GM21390 (cell line): ENCODE measurements at regions not wholly inside any gene's neighbourhood (a gene's known extent, or its start where the extent isn't known, plus 50 kb on each side); places are given as distances from the start of the nearest gene placed in this dataset.

ENCODE experiments used
- ATAC-seq: cut with Tn5 transposase; IDR thresholded peaks from one replicate; pipeline ENCODE4 v1.9.1; 2021; ENCODE audit not compliant: unreplicated experiment

GRCh38 chr9:103397868-103398600 lies 402.9 kb downstream of the CYLC2 start:
- peak; percentile 99 for ATAC-seq

DNA sequence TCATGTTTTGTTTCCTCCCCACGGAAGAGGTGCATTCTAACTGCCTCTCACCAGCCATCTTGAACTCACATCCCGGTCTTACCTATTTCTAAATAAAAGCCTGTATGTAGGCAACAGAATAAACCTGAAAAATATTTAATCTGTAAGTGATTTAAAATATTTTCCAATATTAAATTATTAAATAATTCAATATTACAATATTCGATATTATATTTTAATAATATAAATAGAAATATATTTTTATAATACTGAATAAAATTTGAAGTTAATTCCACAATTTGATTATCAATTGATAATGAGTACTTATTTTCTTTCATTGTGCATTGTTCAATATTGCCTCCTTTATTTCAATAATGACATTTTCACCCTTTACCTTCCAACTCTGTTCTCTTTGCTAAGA lies 404.4 kb downstream of the CYLC2 start:
- no peak for ATAC-seq

- ATAC-seq, result no peak
These were observed 412.1 kb downstream of the CYLC2 start for GRCh38 chr9:103407260-103407659.

GRCh38 chr9:103410059-103410458 lies 414.9 kb downstream of the CYLC2 start:
- no peak for ATAC-seq

GRCh38 chr9:103427696-103428095 lies 432.6 kb downstream of the CYLC2 start:
- no peak for ATAC-seq

DNA sequence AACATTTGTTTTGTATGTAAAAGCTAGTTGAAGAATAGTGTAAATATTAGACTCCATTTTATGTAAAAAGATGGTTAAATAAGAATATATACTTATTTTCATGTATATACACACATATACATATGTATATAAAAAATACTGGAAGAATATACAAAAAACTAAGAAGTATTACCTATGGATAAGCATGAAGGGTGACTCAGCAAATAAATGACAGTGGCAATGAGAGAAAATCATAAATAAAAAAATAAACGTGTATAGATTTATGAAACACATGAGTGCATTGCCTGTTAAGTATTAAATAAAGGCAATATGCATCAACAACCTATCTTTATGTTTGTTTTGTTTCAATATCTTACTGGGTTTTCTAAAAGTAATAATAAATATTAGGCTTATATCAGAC lies 435.3 kb downstream of the CYLC2 start:
- no peak for ATAC-seq

DNA sequence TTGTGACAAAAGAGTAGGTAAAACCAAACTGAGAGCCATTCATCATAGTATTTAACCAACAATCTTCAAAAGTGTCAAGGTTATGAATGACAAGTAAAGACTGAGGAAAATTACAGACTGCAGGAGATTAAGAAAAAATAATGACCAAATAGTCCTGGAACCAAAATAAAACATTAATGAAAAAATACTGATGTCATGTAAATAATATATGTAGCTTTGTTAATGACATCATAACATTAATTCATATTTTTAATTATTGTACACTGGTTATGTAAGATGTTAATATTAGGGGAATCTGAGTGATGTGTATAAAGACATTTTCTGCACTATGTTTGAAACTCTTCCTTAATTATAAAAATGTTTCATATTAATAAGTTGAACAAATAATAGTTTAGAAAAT lies 436.7 kb downstream of the CYLC2 start:
- ATAC-seq, result no peak

- no peak for ATAC-seq
These were observed 449.0 kb downstream of the CYLC2 start for GRCh38 chr9:103444176-103444575.

DNA sequence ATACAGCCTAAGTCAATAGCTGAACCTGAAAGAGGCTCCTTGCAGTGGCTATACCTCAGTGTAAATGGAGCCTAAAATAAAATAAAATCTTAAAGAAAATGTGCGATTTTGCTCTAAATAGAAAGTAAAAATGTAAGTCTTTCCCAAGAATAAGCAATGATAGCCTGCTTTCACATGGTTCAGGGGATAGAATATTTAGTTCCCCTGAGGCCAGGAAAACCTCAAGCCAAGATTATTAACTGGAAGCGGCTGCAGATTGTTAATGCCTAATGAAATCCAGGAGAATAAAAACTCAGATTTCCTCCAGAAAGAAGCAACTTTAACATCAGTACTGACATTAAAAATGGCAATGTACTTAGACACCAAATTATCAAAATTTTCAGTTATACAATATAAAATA lies 463.7 kb downstream of the CYLC2 start:
- no peak for ATAC-seq

- no peak for ATAC-seq
These were observed 476.1 kb downstream of the CYLC2 start for GRCh38 chr9:103471241-103471640.

- no peak for ATAC-seq
These were observed 479.0 kb downstream of the CYLC2 start for GRCh38 chr9:103474156-103474555.

DNA sequence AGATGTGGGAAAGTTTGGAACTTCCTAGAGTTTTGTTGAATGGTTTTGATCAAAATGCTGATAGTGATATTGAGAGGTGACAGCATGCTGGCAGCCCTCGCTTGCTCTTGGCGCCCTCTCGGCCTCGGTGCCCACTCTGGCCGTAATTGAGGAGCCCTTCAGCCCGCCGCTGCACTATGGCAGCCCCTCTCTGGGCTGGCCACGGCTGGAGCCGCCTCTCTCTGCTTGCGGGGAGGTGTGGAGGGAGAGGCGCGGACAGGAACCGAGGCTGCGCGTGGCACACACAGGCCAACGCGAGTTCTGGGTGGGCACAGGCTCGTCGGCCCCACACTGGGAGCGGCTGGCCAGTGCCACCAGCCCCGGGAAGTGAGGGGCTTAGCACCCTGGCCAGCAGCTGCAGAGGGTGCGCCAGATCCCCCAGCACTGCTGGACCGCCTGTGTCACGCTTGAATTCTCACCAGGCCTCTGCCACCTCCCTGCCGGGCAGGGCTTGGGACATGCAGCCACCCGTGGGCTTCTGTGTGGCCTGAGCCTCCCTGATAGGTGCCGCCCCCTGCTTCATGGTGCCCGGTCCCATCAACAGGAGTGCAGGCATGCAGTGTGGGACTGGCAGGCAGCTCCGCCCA lies 488.5 kb downstream of the CYLC2 start:
- ATAC-seq, result no peak

- no peak for ATAC-seq
These were observed 490.0 kb downstream of the CYLC2 start for GRCh38 chr9:103485138-103485537.

GRCh38 chr9:103514767-103515166 lies 519.6 kb downstream of the CYLC2 start:
- ATAC-seq, result no peak

- no peak for ATAC-seq
These were observed 527.3 kb downstream of the CYLC2 start for GRCh38 chr9:103522409-103522808.

DNA sequence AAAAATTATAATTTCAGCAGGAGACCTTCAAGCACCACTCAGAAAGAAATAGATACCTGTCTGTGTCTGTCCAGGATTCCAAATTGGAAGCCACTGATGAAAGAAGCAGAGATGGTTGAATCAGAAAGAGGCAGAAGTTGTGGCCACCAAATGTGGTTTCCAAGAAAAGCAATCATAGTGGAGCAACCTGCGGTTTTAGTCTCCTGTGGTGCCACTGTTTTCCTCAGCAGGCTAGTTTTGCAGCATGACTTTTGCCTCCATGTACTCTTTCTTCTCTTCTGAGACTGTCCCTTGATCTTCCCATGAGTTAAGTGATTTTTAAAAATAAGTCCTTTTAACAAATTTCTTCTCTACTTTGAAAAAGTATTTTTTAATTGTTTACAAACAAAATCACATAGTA lies 535.8 kb downstream of the CYLC2 start:
- ATAC-seq, result no peak

GRCh38 chr9:103533318-103533717 lies 538.2 kb downstream of the CYLC2 start:
- no peak for ATAC-seq

GRCh38 chr9:103537426-103537825 lies 542.3 kb downstream of the CYLC2 start:
- ATAC-seq, result no peak

DNA sequence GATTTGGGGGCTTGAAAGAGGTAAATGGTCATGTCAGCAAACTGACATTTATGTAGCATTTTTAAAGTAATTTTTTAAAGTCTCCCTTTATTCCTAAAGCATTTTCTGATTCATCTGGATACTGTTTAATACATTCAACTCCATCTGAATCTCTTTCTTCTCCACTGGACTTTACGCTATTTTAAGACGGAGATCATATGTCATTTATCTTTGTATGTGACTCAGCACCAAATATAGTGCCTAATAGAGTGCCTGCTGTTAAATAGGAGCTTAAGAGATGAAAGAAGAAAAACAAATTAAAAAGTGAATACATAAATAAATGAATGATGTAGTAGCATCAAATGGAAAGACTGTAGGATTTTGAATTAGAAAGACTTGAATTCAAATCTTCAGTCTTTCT lies 548.8 kb upstream of the SMC2 start:
- no peak for ATAC-seq

- no peak for ATAC-seq
These were observed 541.4 kb upstream of the SMC2 start for GRCh38 chr9:103552712-103553111.

GRCh38 chr9:103574056-103574455 lies 520.1 kb upstream of the SMC2 start:
- no peak for ATAC-seq

DNA sequence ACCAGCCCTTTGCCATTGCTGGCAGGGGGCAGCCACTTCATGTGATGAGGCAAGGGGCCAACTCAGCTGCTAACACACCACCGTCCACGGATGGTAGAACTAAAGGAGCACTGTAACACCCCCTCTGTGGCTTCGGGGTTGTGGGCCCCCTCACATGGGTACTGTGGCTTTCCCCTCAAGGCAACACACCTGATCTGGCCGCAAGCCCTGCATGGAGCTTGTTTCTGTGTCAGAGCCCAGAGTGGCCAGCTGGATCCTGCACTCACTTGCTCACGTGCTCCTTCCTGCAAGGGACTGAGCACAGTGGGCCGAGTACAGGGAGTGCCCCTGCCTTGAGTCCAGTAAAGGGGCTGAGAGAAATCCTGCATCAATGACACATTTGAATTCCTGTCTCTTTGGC lies 507.4 kb upstream of the SMC2 start:
- ATAC-seq, result no peak

DNA sequence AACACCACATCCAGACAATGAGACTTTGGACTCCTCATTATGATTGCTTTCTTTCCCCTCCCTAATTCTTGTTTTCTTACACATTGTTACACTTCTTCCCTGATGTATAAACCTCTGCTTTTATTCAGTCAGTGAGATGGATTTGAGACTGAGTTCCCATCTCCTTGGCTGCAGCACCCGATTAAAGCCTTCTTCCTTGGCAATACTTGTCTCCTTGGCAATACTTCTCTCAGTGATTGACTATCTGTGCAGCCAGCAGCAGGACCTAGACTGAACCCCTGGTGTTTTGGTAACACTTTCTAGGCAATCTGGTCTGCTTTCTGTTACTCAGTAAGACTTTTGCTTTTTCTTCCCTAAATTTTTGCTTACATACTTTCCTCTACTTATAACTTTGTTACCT lies 492.8 kb upstream of the SMC2 start:
- no peak for ATAC-seq
